Stomach (tissue), 4 donors: ENCODE measurements at regions not wholly inside any gene's neighbourhood (a gene's known extent, or its start where the extent isn't known, plus 50 kb on each side); places are given as distances from the start of the nearest gene placed in this dataset.

Experiments
- CTCF ChIP-seq, 7 experiments: fragments of 450-650 bp in 4 of 7; fragments of 200-600 bp in 3 of 7; sonication (generic) in 3 of 7; IDR thresholded peaks; one replicate each; pipeline ENCODE4 v1.5.1; 2016 to 2019; ENCODE audit warnings: antibody characterized with exemption in 7 of 7, control low read depth in 2 of 7, mild to moderate bottlenecking in 1 of 7
- POLR2A ChIP-seq, 4 donors: fragments of 450-650 bp; IDR thresholded peaks; one replicate each; pipeline ENCODE4 v1.6.1; 2016; ENCODE audit warnings: antibody characterized with exemption in 4 of 4, control low read depth in 2 of 4, mild to moderate bottlenecking in 1 of 4, moderate library complexity in 1 of 4
- POLR2AphosphoS5 ChIP-seq, 3 donors: sonication (generic); formaldehyde crosslinking; IDR thresholded peaks; one replicate each; pipeline ENCODE4 v1.6.1; 2016; ENCODE audit warnings: antibody characterized with exemption in 3 of 3

- TF ChIP-seq POLR2A (IDR thresholded peaks at IDR 0.05) (no peak), CTCF (IDR thresholded peaks at IDR 0.05) (no peak), POLR2AphosphoS5 (IDR thresholded peaks at IDR 0.05) (no peak)
Measured at GRCh38 chr12:94791933-94792332, 141.6 kb upstream of the TMCC3 start.
